ENCODE measurements at regions not wholly inside any gene's neighbourhood (a gene's known extent, or its start where the extent isn't known, plus 50 kb on each side); places are given as distances from the start of the nearest gene placed in this dataset.

DNA sequence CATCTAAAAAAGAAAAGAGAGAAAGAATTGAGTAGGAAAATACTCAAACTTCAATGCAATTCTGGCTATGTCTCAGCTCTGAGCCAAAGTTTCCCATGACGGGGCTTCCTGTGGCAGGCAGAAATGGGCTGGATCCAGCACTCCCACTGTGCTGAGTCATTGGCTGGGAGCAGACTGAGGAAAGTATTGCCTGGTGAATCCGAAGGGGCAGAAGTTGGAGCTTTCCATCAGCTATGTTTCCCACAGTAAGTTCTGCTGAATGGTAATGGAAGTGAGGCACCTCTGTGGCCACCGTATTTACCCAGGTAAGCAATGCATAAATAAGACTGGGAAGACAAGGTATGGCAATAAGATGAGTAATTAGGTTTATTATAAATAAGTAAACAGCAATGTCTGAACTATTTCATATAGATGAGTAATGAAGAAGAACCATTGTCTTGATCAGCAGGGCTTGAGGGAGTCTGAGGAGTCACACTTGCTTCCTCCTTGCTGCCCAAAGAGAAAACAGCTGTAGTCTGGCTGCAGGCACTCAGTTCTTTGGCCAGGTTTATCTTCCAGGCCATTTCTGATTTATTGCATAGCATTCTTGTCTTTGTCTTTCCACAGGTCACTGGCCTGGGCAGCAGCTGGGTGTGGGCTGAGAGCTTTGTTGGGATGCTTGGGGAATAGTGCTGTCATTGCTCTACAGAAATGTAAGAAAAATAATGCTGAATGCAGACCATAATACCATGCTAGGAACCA lies 255.3 kb downstream of the DNAJB9 start:
- no peak overlapping the region for H3K4me3 ChIP-seq (ENCODE audit: low read length in 2 of 2)
- H3K9me3 ChIP-seq (ENCODE audit: control insufficient read depth in 2 of 2, insufficient read depth in 1 of 2, low read length in 1 of 2), result no peaks in the 10 kb centered on the region
- H3K27me3 ChIP-seq (ENCODE audit: control insufficient read depth in 2 of 2, insufficient read depth in 1 of 2, low read length in 1 of 2), result no peaks in the 10 kb centered on the region
- no peaks in the 10 kb centered on the region for H3K36me3 ChIP-seq (ENCODE audit: control insufficient read depth in 2 of 2, insufficient read depth in 2 of 2, low read length in 1 of 2)
- H3K27ac ChIP-seq (ENCODE audit: low read depth in 1 of 2, low read length in 1 of 2), result no peak overlapping the region
- WGBS, result 74% methylated on average over 3 of the region's 3 CpGs
- no peak for DNase-seq (ENCODE audit: low read depth in 6 of 9, low spot score in 9 of 9)
- no peaks in the 10 kb centered on the region for H3K4me1 ChIP-seq (ENCODE audit: control insufficient read depth in 2 of 2, insufficient read depth in 2 of 2, low read length in 2 of 2)

DNA sequence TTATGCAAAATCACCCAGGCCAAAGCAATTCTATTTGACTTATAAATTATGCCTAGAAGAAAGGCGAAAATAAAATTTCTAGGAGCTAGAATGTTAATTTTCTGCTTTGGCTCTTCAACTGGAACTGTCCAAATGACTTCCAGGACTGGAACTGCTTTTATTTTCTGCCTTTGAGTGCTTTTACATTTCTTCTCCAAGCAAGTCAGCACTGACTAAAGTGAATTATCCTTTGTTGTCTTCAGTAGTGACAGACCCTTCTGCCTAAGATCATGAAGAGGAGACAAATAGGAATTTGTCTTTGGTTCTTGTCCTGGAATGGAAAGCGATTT lies 255.9 kb downstream of the DNAJB9 start:
- Histone ChIP-seq H3K9me3 (ENCODE audit: control insufficient read depth in 2 of 2, insufficient read depth in 1 of 2, low read length in 1 of 2) (no peaks in the 10 kb centered on the region), H3K27ac (ENCODE audit: low read depth in 1 of 2, low read length in 1 of 2) (no peak overlapping the region), H3K36me3 (ENCODE audit: control insufficient read depth in 2 of 2, insufficient read depth in 2 of 2, low read length in 1 of 2) (no peaks in the 10 kb centered on the region), H3K27me3 (ENCODE audit: control insufficient read depth in 2 of 2, insufficient read depth in 1 of 2, low read length in 1 of 2) (no peaks in the 10 kb centered on the region), H3K4me1 (ENCODE audit: control insufficient read depth in 2 of 2, insufficient read depth in 2 of 2, low read length in 2 of 2) (no peaks in the 10 kb centered on the region), H3K4me3 (ENCODE audit: low read length in 2 of 2) (no peak overlapping the region)
- no peak for DNase-seq (ENCODE audit: low read depth in 6 of 9, low spot score in 9 of 9)
- 88% methylated on average over 2 of the region's 2 CpGs for WGBS

DNA sequence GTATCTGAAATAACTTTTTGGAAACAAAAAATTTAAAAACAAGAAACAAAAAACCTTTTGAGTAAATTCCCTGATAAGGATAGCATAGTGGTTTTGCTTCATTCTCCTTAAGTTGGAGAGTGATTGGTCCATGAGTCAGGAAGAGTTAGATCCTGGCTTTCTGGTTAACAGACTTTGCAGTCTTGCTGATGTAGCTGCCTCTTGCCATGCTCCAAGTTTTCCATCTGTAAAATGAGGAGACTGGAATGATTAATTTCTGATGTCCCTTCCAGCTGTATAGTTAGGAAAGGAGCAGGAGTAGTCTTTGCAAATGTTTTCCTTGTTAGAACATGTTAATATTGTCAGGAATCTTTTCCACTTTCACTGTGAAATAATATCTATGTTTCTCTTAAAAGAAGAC lies 266.6 kb downstream of the DNAJB9 start:
- no peak overlapping the region for H3K27ac ChIP-seq (ENCODE audit: low read depth in 1 of 2, low read length in 1 of 2)
- no peaks in the 10 kb centered on the region for H3K4me1 ChIP-seq (ENCODE audit: control insufficient read depth in 2 of 2, insufficient read depth in 2 of 2, low read length in 2 of 2)
- no peaks in the 10 kb centered on the region for H3K9me3 ChIP-seq (ENCODE audit: control insufficient read depth in 2 of 2, insufficient read depth in 1 of 2, low read length in 1 of 2)
- DNase-seq (ENCODE audit: low read depth in 6 of 9, low spot score in 9 of 9), result no peak
- no peak overlapping the region for H3K4me3 ChIP-seq (ENCODE audit: low read length in 2 of 2)
- no peaks in the 10 kb centered on the region for H3K36me3 ChIP-seq (ENCODE audit: control insufficient read depth in 2 of 2, insufficient read depth in 2 of 2, low read length in 1 of 2)
- H3K27me3 ChIP-seq (ENCODE audit: control insufficient read depth in 2 of 2, insufficient read depth in 1 of 2, low read length in 1 of 2), result no peaks in the 10 kb centered on the region

DNA sequence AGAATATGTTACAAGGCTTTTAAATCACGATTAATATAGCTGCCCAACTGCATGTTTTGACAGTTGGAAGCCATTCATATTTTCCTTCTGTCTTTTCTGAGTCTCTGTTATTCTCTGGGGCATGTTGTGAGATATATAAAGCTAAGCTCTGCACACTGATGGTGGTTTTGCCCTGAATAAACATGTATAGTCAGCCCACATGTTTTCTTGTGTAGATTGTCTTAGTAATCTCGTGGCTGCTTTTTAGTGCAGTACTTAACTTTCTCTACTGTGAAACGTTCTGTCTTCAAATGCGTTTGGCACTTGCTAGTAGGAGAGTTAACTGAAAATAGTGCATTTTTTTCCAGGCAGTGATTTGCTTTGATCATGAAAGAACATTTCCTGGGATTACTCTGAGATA lies 268.5 kb downstream of the DNAJB9 start:
- no peaks in the 10 kb centered on the region for H3K27me3 ChIP-seq (ENCODE audit: control insufficient read depth in 2 of 2, insufficient read depth in 1 of 2, low read length in 1 of 2)
- H3K36me3 ChIP-seq (ENCODE audit: control insufficient read depth in 2 of 2, insufficient read depth in 2 of 2, low read length in 1 of 2), result no peaks in the 10 kb centered on the region
- no peak for DNase-seq (ENCODE audit: low read depth in 6 of 9, low spot score in 9 of 9)
- H3K4me1 ChIP-seq (ENCODE audit: control insufficient read depth in 2 of 2, insufficient read depth in 2 of 2, low read length in 2 of 2), result no peaks in the 10 kb centered on the region
- 79% methylated on average over 4 of the region's 4 CpGs for WGBS
- no peak overlapping the region for H3K4me3 ChIP-seq (ENCODE audit: low read length in 2 of 2)
- H3K27ac ChIP-seq (ENCODE audit: low read depth in 1 of 2, low read length in 1 of 2), result no peak overlapping the region
- H3K9me3 ChIP-seq (ENCODE audit: control insufficient read depth in 2 of 2, insufficient read depth in 1 of 2, low read length in 1 of 2), result no peaks in the 10 kb centered on the region

DNA sequence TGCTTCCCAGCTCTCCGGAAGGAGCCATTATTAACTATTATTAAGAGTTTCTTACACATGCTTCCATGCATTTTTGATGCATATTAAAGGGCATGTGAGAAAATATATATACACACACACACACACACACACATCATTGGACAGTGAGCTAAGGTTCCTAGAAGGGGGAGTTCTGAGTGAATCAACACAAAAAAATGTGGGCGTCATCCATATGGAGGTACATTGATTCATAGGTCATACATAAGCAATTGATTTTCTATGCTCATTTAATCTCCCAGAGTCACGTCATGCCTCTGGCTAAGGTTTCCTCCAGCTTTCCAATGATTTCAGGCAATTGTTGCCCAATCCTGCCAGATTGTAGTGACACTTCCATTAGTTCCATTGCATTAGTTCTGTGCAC lies 269.4 kb downstream of the DNAJB9 start:
- Histone ChIP-seq H3K9me3 (ENCODE audit: control insufficient read depth in 2 of 2, insufficient read depth in 1 of 2, low read length in 1 of 2) (no peaks in the 10 kb centered on the region), H3K4me3 (ENCODE audit: low read length in 2 of 2) (no peak overlapping the region), H3K4me1 (ENCODE audit: control insufficient read depth in 2 of 2, insufficient read depth in 2 of 2, low read length in 2 of 2) (no peaks in the 10 kb centered on the region), H3K27me3 (ENCODE audit: control insufficient read depth in 2 of 2, insufficient read depth in 1 of 2, low read length in 1 of 2) (no peaks in the 10 kb centered on the region), H3K36me3 (ENCODE audit: control insufficient read depth in 2 of 2, insufficient read depth in 2 of 2, low read length in 1 of 2) (no peaks in the 10 kb centered on the region), H3K27ac (ENCODE audit: low read depth in 1 of 2, low read length in 1 of 2) (no peak overlapping the region)
- 33% methylated on average over 3 of the region's 3 CpGs for WGBS
- no peak for DNase-seq (ENCODE audit: low read depth in 6 of 9, low spot score in 9 of 9)

DNA sequence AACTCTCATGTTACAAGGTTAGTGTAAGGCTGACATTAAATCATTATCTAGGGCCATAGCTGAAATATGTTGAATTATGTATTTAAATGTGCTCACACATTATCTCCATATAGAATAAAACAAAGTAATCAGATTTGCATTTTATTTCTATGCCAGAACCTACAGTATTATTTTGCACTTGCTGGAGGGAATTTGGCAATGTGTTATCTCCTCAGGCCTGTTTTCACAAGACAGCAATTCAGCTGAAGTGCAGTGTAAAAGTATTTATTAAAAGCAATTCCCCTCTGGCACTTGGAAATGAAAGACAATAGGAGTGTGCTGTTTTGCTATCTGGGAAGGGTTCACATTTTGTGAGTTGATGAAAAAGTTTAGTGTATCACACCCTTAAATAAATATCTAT lies 276.3 kb downstream of the DNAJB9 start:
- Histone ChIP-seq H3K27me3 (ENCODE audit: control insufficient read depth in 2 of 2, insufficient read depth in 1 of 2, low read length in 1 of 2) (no peaks in the 10 kb centered on the region), H3K9me3 (ENCODE audit: control insufficient read depth in 2 of 2, insufficient read depth in 1 of 2, low read length in 1 of 2) (no peaks in the 10 kb centered on the region), H3K4me3 (ENCODE audit: low read length in 2 of 2) (no peak overlapping the region), H3K4me1 (ENCODE audit: control insufficient read depth in 2 of 2, insufficient read depth in 2 of 2, low read length in 2 of 2) (no peaks in the 10 kb centered on the region), H3K27ac (ENCODE audit: low read depth in 1 of 2, low read length in 1 of 2) (no peak overlapping the region), H3K36me3 (ENCODE audit: control insufficient read depth in 2 of 2, insufficient read depth in 2 of 2, low read length in 1 of 2) (no peaks in the 10 kb centered on the region)
- no peak for DNase-seq (ENCODE audit: low read depth in 6 of 9, low spot score in 9 of 9)

DNA sequence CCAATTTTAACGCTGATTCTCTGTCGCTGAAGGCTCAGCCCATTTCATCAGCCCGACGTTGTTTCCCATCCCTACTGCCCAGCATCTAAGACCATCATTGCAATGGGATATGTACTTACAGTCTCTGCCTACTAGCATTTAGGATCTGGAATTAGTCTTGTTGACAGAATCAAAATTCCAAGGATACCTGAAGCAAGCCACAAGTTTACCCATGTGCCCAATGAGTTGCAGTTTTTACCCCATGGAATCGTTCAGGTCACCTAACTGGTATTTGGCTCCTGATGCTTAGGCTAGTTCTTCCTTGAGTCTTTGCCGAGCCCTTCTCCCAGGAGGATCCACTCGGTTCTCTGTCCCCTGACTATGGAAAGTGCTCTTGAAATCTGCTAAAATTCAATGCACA lies 276.8 kb downstream of the DNAJB9 start:
- H3K9me3 ChIP-seq (ENCODE audit: control insufficient read depth in 2 of 2, insufficient read depth in 1 of 2, low read length in 1 of 2), result no peaks in the 10 kb centered on the region
- H3K36me3 ChIP-seq (ENCODE audit: control insufficient read depth in 2 of 2, insufficient read depth in 2 of 2, low read length in 1 of 2), result no peaks in the 10 kb centered on the region
- no peak overlapping the region for H3K27ac ChIP-seq (ENCODE audit: low read depth in 1 of 2, low read length in 1 of 2)
- H3K27me3 ChIP-seq (ENCODE audit: control insufficient read depth in 2 of 2, insufficient read depth in 1 of 2, low read length in 1 of 2), result no peaks in the 10 kb centered on the region
- H3K4me3 ChIP-seq (ENCODE audit: low read length in 2 of 2), result no peak overlapping the region
- H3K4me1 ChIP-seq (ENCODE audit: control insufficient read depth in 2 of 2, insufficient read depth in 2 of 2, low read length in 2 of 2), result no peaks in the 10 kb centered on the region
- DNase-seq (ENCODE audit: low read depth in 6 of 9, low spot score in 9 of 9), result no peak
- WGBS, result 94% methylated on average over 7 of the region's 7 CpGs

DNA sequence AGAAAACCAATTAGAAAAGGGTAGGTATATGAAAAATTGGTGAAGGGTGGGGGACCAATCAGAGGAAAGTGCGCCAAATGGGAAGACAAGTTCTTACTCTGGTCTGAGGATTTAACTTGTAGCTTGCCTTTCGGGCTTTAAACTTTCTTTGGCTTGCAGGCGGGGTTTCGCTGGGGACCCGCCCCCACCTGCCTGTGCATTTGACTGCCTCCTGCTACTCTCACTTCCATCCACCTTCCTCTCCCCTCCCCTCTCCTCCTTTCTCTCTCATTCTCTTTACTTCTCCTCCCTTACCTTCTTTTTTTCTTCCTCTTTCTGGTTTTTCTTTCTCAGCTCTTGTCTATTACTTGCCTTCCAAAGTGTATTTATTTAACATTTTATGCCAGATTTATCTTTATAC lies 278.8 kb downstream of the DNAJB9 start:
- DNase-seq (ENCODE audit: low read depth in 6 of 9, low spot score in 9 of 9), result no peak
- no peaks in the 10 kb centered on the region for H3K9me3 ChIP-seq (ENCODE audit: control insufficient read depth in 2 of 2, insufficient read depth in 1 of 2, low read length in 1 of 2)
- H3K4me1 ChIP-seq (ENCODE audit: control insufficient read depth in 2 of 2, insufficient read depth in 2 of 2, low read length in 2 of 2), result no peaks in the 10 kb centered on the region
- 96% methylated on average over 5 of the region's 5 CpGs for WGBS
- no peaks in the 10 kb centered on the region for H3K27me3 ChIP-seq (ENCODE audit: control insufficient read depth in 2 of 2, insufficient read depth in 1 of 2, low read length in 1 of 2)
- no peak overlapping the region for H3K27ac ChIP-seq (ENCODE audit: low read depth in 1 of 2, low read length in 1 of 2)
- H3K4me3 ChIP-seq (ENCODE audit: low read length in 2 of 2), result no peak overlapping the region
- no peaks in the 10 kb centered on the region for H3K36me3 ChIP-seq (ENCODE audit: control insufficient read depth in 2 of 2, insufficient read depth in 2 of 2, low read length in 1 of 2)

DNA sequence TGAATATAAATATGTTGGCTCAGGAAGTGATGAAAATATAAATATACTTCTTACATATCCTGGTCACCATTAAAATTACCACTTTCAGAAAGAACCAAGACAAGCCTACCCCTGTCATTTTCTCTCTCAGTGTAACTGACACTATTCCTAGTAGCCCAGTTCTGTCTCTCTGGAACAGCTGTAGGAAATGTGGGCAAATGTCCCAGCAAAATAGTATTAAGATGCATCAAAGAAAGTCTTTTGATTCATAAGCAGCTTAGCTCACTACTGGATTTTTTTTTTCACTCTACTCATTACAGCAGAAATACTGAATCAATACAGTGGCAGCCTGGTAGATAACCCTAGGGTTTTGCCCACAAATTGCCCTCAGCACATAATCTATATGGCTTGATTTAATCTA lies 290.9 kb downstream of the DNAJB9 start:
- Histone ChIP-seq H3K9me3 (ENCODE audit: control insufficient read depth in 2 of 2, insufficient read depth in 1 of 2, low read length in 1 of 2) (peaks cover 0 to 7% of the 10 kb centered on the region in 2 donors), H3K4me3 (ENCODE audit: low read length in 2 of 2) (no peak overlapping the region), H3K4me1 (ENCODE audit: control insufficient read depth in 2 of 2, insufficient read depth in 2 of 2, low read length in 2 of 2) (no peaks in the 10 kb centered on the region), H3K27ac (ENCODE audit: low read depth in 1 of 2, low read length in 1 of 2) (no peak overlapping the region), H3K27me3 (ENCODE audit: control insufficient read depth in 2 of 2, insufficient read depth in 1 of 2, low read length in 1 of 2) (no peaks in the 10 kb centered on the region), H3K36me3 (ENCODE audit: control insufficient read depth in 2 of 2, insufficient read depth in 2 of 2, low read length in 1 of 2) (no peaks in the 10 kb centered on the region)
- no peak for DNase-seq (ENCODE audit: low read depth in 6 of 9, low spot score in 9 of 9)

DNA sequence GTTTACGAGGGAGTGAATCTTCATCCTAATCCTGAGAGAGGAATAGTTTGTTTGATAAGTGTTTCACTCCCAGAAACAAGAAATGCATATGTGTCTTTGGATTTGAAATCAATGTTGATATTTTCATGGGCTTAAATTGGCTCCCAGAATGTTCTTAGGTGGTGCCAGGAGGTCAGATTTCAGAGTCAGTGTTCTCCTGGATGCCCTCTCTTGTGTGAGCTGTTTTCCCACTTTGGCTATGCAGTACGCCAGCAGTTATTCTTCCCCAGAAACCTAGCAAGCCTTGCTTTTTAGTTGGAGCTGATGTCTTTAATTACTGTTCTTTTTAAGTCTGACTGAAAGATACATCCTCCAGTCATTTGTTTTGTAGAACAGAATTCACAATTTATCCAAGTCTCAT lies 291.4 kb downstream of the DNAJB9 start:
- no peak overlapping the region for H3K27ac ChIP-seq (ENCODE audit: low read depth in 1 of 2, low read length in 1 of 2)
- WGBS, result 97% methylated on average over 1 of the region's 2 CpGs
- H3K36me3 ChIP-seq (ENCODE audit: control insufficient read depth in 2 of 2, insufficient read depth in 2 of 2, low read length in 1 of 2), result no peaks in the 10 kb centered on the region
- H3K9me3 ChIP-seq (ENCODE audit: control insufficient read depth in 2 of 2, insufficient read depth in 1 of 2, low read length in 1 of 2), result peaks cover 0 to 7% of the 10 kb centered on the region in 2 donors
- H3K4me1 ChIP-seq (ENCODE audit: control insufficient read depth in 2 of 2, insufficient read depth in 2 of 2, low read length in 2 of 2), result no peaks in the 10 kb centered on the region
- H3K4me3 ChIP-seq (ENCODE audit: low read length in 2 of 2), result no peak overlapping the region
- DNase-seq (ENCODE audit: low read depth in 6 of 9, low spot score in 9 of 9), result no peak
- no peaks in the 10 kb centered on the region for H3K27me3 ChIP-seq (ENCODE audit: control insufficient read depth in 2 of 2, insufficient read depth in 1 of 2, low read length in 1 of 2)
